GM12878 (cell line): ENCODE measurements at regions not wholly inside any gene's neighbourhood (a gene's known extent, or its start where the extent isn't known, plus 50 kb on each side); places are given as distances from the start of the nearest gene placed in this dataset.

ENCODE experiments used
- CHD2 ChIP-seq: IDR thresholded peaks from 2 replicates; pipeline ENCODE4 v1.6.1; 2011; ENCODE audit warnings: low read depth, low read length, improper control_type of control experiment, borderline replicate concordance
- CTCF ChIP-seq, 3 experiments: IDR thresholded peaks in 2 of 3; conservative IDR thresholded peaks in 1 of 3; 2 replicates each; pipeline ENCODE4 v1.5.1; 2011; ENCODE audit warnings: low read depth in 3 of 3, low read length in 3 of 3, mild to moderate bottlenecking in 3 of 3, control low read depth in 2 of 3, moderate library complexity in 2 of 3, inconsistent platforms in 1 of 3, mixed read lengths in 1 of 3; ENCODE audit not compliant: control insufficient read depth in 2 of 3, insufficient read depth in 1 of 3; ENCODE audit errors: extremely low read depth in 1 of 3
- ESRRA ChIP-seq: IDR thresholded peaks from 2 replicates; pipeline ENCODE4 v1.6.1; 2012; ENCODE audit warnings: mild to moderate bottlenecking, low read length, improper control_type of control experiment
- ETV6 ChIP-seq, 2 experiments: fragments of 450-650 bp in 1 of 2; IDR thresholded peaks in 1 of 2; conservative IDR thresholded peaks in 1 of 2; 2 replicates each; pipeline ENCODE4 v1.6.1; 2014; ENCODE audit warnings: antibody characterized with exemption in 1 of 2, borderline replicate concordance in 1 of 2, low read depth in 1 of 2, mild to moderate bottlenecking in 1 of 2, moderate library complexity in 1 of 2
- FOXM1 ChIP-seq: IDR thresholded peaks from 2 replicates; pipeline ENCODE4 v1.6.1; 2012; ENCODE audit warnings: low read depth, mild to moderate bottlenecking, inconsistent platforms, low read length, moderate library complexity
- JUNB ChIP-seq: IDR thresholded peaks from 2 replicates; pipeline ENCODE4 v1.6.1; 2016; ENCODE audit warnings: antibody characterized with exemption, mild to moderate bottlenecking
- MAX ChIP-seq: IDR thresholded peaks from 2 replicates; pipeline ENCODE4 v1.6.1; 2012; ENCODE audit warnings: low read depth, low read length, improper control_type of control experiment
- POLR2A ChIP-seq: IDR thresholded peaks from 2 replicates; pipeline ENCODE4 v1.6.1; 2011; ENCODE audit warnings: low read depth, mild to moderate bottlenecking, low read length
- POLR2AphosphoS2 ChIP-seq: IDR thresholded peaks from 2 replicates; pipeline ENCODE4 v1.6.1; 2011; ENCODE audit warnings: low read depth, mild to moderate bottlenecking, low read length, improper control_type of control experiment, moderate library complexity
- SIN3A ChIP-seq: IDR thresholded peaks from 2 replicates; pipeline ENCODE4 v1.6.1; 2012; ENCODE audit warnings: low read depth, low read length, improper control_type of control experiment
- TF ChIP-seq, protein P1 (sequence below): IDR thresholded peaks from 2 replicates; pipeline ENCODE4 v1.6.1; 2012; ENCODE audit warnings: low read length, inconsistent platforms
- TF ChIP-seq, protein P2 (sequence below): fragments of 450-650 bp; formaldehyde crosslinking; IDR thresholded peaks from 2 replicates; pipeline ENCODE4 v1.4.0; 2022; ENCODE audit warnings: mild to moderate bottlenecking, moderate library complexity

- TF ChIP-seq POLR2AphosphoS2 (no peak), ESRRA (no peak), CTCF (IDR thresholded peaks at IDR 0.05 in 2 of 3, conservative IDR thresholded peaks at IDR 0.05 in 1 of 3; ENCODE audit: control insufficient read depth in 2 of 3, extremely low read depth in 1 of 3, insufficient read depth in 1 of 3, low read depth in 3 of 3, low read length in 3 of 3) (no peak), JUNB (no peak), MAX (no peak), POLR2A (no peak), CHD2 (no peak), FOXM1 (no peak), ETV6 (conservative IDR thresholded peaks at IDR 0.05 in 1 of 2, IDR thresholded peaks at IDR 0.05 in 1 of 2; ENCODE audit: borderline replicate concordance in 1 of 2, low read depth in 1 of 2) (no peak), SIN3A (no peak)
- TF ChIP-seq, protein P1, sequence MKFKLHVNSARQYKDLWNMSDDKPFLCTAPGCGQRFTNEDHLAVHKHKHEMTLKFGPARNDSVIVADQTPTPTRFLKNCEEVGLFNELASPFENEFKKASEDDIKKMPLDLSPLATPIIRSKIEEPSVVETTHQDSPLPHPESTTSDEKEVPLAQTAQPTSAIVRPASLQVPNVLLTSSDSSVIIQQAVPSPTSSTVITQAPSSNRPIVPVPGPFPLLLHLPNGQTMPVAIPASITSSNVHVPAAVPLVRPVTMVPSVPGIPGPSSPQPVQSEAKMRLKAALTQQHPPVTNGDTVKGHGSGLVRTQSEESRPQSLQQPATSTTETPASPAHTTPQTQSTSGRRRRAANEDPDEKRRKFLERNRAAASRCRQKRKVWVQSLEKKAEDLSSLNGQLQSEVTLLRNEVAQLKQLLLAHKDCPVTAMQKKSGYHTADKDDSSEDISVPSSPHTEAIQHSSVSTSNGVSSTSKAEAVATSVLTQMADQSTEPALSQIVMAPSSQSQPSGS = no peak
- TF ChIP-seq, protein P2, sequence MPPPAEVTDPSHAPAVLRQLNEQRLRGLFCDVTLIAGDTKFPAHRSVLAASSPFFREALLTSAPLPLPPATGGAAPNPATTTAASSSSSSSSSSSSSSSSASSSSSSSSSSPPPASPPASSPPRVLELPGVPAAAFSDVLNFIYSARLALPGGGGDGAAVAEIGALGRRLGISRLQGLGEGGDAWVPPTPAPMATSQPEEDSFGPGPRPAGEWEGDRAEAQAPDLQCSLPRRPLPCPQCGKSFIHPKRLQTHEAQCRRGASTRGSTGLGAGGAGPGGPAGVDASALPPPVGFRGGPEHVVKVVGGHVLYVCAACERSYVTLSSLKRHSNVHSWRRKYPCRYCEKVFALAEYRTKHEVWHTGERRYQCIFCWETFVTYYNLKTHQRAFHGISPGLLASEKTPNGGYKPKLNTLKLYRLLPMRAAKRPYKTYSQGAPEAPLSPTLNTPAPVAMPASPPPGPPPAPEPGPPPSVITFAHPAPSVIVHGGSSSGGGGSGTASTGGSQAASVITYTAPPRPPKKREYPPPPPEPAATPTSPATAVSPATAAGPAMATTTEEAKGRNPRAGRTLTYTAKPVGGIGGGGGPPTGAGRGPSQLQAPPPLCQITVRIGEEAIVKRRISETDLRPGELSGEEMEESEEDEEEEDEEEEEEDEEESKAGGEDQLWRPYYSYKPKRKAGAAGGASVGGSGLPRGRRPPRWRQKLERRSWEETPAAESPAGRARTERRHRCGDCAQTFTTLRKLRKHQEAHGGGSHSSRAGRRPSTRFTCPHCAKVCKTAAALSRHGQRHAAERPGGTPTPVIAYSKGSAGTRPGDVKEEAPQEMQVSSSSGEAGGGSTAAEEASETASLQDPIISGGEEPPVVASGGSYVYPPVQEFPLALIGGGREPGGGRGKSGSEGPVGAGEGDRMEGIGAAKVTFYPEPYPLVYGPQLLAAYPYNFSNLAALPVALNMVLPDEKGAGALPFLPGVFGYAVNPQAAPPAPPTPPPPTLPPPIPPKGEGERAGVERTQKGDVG (CRISPR knock-in tag) = no peak
These were observed 130.2 kb upstream of the C1QTNF9B start for GRCh38 chr13:24027494-24027893.
